ENCODE measurements at regions not wholly inside any gene's neighbourhood (a gene's known extent, or its start where the extent isn't known, plus 50 kb on each side); places are given as distances from the start of the nearest gene placed in this dataset.

DNA sequence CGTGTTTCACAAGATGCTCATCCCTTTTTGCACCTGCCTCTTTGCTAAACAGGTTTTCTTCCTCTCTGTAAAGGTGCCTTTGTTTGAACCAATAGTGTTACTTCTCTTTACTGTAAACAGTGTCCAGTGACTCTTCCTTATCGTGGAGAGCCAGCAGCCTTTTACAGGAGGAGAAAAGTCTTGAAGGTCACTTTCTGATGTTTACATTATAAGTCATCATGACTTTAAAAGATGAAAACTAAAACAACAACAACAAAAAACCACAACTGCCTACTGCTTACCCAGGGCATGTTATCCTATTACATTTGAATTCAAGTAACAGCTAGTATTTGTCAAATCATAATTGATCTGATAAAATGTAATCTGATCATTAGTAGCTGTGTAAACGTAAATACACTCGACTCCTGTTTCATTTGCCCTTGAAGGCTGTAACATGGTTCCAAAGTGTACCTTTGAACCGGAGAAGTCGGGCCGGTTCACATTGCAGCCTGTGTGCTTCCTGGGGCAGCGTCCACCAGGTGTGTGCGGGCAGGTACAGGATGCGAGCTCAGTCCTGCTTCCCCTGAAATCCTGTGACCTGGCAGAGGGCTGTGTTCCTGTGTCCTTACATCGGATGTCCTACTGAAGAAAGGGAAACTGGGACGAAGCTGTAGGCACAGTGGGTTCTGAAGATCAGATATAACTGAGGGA is 118.1 kb downstream of the C9orf152 start (continued):
- TF ChIP-seq, protein P1, sequence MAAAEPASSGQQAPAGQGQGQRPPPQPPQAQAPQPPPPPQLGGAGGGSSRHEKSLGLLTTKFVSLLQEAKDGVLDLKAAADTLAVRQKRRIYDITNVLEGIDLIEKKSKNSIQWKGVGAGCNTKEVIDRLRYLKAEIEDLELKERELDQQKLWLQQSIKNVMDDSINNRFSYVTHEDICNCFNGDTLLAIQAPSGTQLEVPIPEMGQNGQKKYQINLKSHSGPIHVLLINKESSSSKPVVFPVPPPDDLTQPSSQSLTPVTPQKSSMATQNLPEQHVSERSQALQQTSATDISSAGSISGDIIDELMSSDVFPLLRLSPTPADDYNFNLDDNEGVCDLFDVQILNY (CRISPR knock-in tag; IDR thresholded peaks at IDR 0.05): no peak
- TF ChIP-seq ZNF232 (CRISPR knock-in tag; IDR thresholded peaks at IDR 0.05) (no peak), ZNF425 (CRISPR knock-in tag; conservative IDR thresholded peaks at IDR 0.05) (no peak)
- TF ChIP-seq, protein P2, sequence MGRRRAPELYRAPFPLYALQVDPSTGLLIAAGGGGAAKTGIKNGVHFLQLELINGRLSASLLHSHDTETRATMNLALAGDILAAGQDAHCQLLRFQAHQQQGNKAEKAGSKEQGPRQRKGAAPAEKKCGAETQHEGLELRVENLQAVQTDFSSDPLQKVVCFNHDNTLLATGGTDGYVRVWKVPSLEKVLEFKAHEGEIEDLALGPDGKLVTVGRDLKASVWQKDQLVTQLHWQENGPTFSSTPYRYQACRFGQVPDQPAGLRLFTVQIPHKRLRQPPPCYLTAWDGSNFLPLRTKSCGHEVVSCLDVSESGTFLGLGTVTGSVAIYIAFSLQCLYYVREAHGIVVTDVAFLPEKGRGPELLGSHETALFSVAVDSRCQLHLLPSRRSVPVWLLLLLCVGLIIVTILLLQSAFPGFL (CRISPR knock-in tag; IDR thresholded peaks at IDR 0.05; ENCODE audit: borderline replicate concordance): no peak

DNA sequence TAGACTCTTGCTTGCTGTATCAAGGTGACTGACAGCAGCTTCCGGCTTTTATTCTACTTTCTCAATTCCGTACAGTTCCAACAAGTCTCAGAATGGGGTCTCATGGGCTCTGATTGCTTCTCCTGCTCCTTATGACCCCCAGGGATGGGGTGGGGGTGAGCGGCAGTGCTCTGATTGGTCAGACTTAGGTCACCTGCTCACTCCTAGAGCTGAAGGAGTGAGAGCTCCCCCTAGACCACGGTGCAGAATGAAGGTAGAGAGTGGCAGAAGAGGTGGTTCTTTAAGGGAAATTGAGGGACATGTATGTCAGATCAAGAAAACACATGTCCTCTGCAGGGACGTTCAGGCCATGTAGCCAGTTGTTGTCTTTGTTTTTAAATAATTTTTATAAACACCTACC is 115.2 kb downstream of the C9orf152 start:
- H3K4me3 Mint-ChIP-seq: no peak overlapping the region
- H3K4me1 Mint-ChIP-seq: peaks cover 40% of the 10 kb centered on the region
- H3K36me3 Mint-ChIP-seq: peaks cover 6% of the 10 kb centered on the region; the same call in 1 of the 2 replicates
- TF ChIP-seq USF2 (CRISPR knock-in tag; IDR thresholded peaks at IDR 0.05): peak; percentile 75
- TF ChIP-seq USF1 (CRISPR knock-in tag; IDR thresholded peaks at IDR 0.05): peak; percentile 45; the same call in 1 of the 2 replicates
- TF ChIP-seq SMAD3 (CRISPR knock-in tag; IDR thresholded peaks at IDR 0.05; ENCODE audit: borderline replicate concordance): no peak
- ChIA-PET POLR2A (interaction anchor here (0.5 kb wide), 1 partner anchor 121 kb away, joined by 4 read pairs; no protein-coding TSS in a partner anchor), CTCF (interaction anchor here (0.8 kb wide), 1 partner anchor 25 kb away, joined by 4 read pairs; no protein-coding TSS in a partner anchor)
- no peaks in the 10 kb centered on the region for H3K27me3 Mint-ChIP-seq (ENCODE audit: low read depth)
- ATAC-seq (peak; percentile 58), DNase-seq (ENCODE audit: low spot score) (no peak)
- H3K9me3 Mint-ChIP-seq: no peaks in the 10 kb centered on the region; the same call in 1 of the 2 replicates
- no peak overlapping the region for H3K27ac Mint-ChIP-seq

- ChIA-PET POLR2A (no interaction called here), CTCF (no interaction called here)
- Mint-ChIP-seq H3K36me3 (peaks cover 6% of the 10 kb centered on the region; the same call in 1 of the 2 replicates), H3K27ac (peak overlapping the region; percentile 14), H3K27me3 (ENCODE audit: low read depth) (no peaks in the 10 kb centered on the region), H3K4me3 (no peak overlapping the region), H3K9me3 (no peaks in the 10 kb centered on the region; the same call in 1 of the 2 replicates), H3K4me1 (peaks cover 43% of the 10 kb centered on the region)
- DNase-seq (ENCODE audit: low spot score) (no peak), ATAC-seq (no peak)
- TF ChIP-seq GABPB1 (CRISPR knock-in tag; IDR thresholded peaks at IDR 0.05) (no peak), CREB1 (CRISPR knock-in tag; IDR thresholded peaks at IDR 0.05) (no peak), KAT7 (CRISPR knock-in tag; IDR thresholded peaks at IDR 0.05; ENCODE audit: borderline replicate concordance) (no peak), NR2C2 (CRISPR knock-in tag; IDR thresholded peaks at IDR 0.05) (no peak), USF2 (CRISPR knock-in tag; IDR thresholded peaks at IDR 0.05) (no peak), TEAD1 (CRISPR knock-in tag; IDR thresholded peaks at IDR 0.05) (no peak), IRF2 (CRISPR knock-in tag; IDR thresholded peaks at IDR 0.05; ENCODE audit: borderline replicate concordance, low read depth) (no peak)
- TF ChIP-seq, protein P2 (CRISPR knock-in tag; IDR thresholded peaks at IDR 0.05; ENCODE audit: borderline replicate concordance): no peak
- TF ChIP-seq, protein P3, sequence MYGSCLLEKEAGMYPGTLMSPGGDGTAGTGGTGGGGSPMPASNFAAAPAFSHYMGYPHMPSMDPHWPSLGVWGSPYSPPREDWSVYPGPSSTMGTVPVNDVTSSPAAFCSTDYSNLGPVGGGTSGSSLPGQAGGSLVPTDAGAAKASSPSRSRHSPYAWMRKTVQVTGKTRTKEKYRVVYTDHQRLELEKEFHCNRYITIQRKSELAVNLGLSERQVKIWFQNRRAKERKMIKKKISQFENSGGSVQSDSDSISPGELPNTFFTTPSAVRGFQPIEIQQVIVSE (CRISPR knock-in tag; IDR thresholded peaks at IDR 0.05; ENCODE audit: borderline replicate concordance): no peak
Observed at GRCh38 chr9:110093417-110093816, 114.5 kb downstream of the C9orf152 start.

All from WTC11 (cell line).